NB4 (cell line): ENCODE measurements at regions not wholly inside any gene's neighbourhood (a gene's known extent, or its start where the extent isn't known, plus 50 kb on each side); places are given as distances from the start of the nearest gene placed in this dataset.
A peak's percentile ranks its signal among the peaks of the same experiment; 100 is the strongest.
"Not testable (repeated sequence)": the region's sequence is repeated elsewhere in the genome, so short reads cannot be mapped to it uniquely, and the experiment has no call there.

Source experiments
- DNase-seq: peaks from one replicate; pipeline ENCODE4 v3.0.0; 2010; ENCODE audit warnings: low read depth
- H3K4me3 ChIP-seq: one replicate; pipeline ENCODE4 v1.5.1; 2011; ENCODE audit warnings: mild to moderate bottlenecking, low read depth, low read length, moderate library complexity
- MAX ChIP-seq: IDR thresholded peaks from 2 replicates; pipeline ENCODE4 v1.6.1; 2011; ENCODE audit warnings: low read depth, low read length
- MYC ChIP-seq: IDR thresholded peaks from 2 replicates; pipeline ENCODE4 v1.6.1; 2011; ENCODE audit warnings: low read depth, low read length
- POLR2A ChIP-seq: IDR thresholded peaks from 2 replicates; pipeline ENCODE4 v1.6.1; 2011; ENCODE audit warnings: mild to moderate bottlenecking; ENCODE audit not compliant: insufficient read length; ENCODE audit errors: extremely low read depth
- TF ChIP-seq, protein P1 (sequence below): IDR thresholded peaks from one replicate; pipeline ENCODE4 v1.5.1; 2012; ENCODE audit warnings: low read depth, low read length

- DNase-seq: no peak
- H3K4me3 ChIP-seq: no peak overlapping the region
- TF ChIP-seq MAX: no peak
- no peak for TF ChIP-seq MYC
- no peak for TF ChIP-seq POLR2A
- TF ChIP-seq, protein P1, sequence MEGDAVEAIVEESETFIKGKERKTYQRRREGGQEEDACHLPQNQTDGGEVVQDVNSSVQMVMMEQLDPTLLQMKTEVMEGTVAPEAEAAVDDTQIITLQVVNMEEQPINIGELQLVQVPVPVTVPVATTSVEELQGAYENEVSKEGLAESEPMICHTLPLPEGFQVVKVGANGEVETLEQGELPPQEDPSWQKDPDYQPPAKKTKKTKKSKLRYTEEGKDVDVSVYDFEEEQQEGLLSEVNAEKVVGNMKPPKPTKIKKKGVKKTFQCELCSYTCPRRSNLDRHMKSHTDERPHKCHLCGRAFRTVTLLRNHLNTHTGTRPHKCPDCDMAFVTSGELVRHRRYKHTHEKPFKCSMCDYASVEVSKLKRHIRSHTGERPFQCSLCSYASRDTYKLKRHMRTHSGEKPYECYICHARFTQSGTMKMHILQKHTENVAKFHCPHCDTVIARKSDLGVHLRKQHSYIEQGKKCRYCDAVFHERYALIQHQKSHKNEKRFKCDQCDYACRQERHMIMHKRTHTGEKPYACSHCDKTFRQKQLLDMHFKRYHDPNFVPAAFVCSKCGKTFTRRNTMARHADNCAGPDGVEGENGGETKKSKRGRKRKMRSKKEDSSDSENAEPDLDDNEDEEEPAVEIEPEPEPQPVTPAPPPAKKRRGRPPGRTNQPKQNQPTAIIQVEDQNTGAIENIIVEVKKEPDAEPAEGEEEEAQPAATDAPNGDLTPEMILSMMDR: no peak
Measured at GRCh38 chrX:93868289-93868965, 194.4 kb downstream of the FAM133A start.

- H3K4me3 ChIP-seq: no peak overlapping the region
- peak; percentile 31 for DNase-seq
- TF ChIP-seq, protein P1: peak; percentile 35
- TF ChIP-seq MAX: no peak
Measured at GRCh38 chrX:93874554-93874953, 200.5 kb downstream of the FAM133A start.

- DNase-seq: no peak
- TF ChIP-seq MYC (no peak), MAX (no peak), POLR2A (no peak)
- TF ChIP-seq, protein P1: no peak
- H3K4me3 ChIP-seq: no peak overlapping the region
Measured at GRCh38 chrX:93875621-93876282, 201.7 kb downstream of the FAM133A start.

DNA sequence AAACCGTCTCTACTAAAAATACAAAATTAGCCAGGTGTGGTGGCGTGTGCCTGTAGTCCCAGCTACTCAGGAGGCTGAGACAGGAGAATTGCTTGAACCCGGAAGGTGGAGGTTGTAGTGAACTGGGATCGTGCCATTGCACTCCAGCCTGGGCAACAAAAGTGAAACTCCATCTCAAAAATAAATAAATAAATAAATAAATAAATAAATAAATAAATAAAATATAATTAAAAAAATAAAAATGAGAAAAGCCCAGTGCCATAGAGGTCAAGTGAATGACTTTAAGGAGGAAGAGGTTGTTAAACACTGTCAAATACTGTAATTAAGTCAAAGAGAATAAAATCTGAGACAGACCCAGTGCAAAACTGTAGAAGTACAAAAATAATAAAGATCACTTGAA is 247.0 kb downstream of the FAM133A start:
- not testable (repeated sequence) for DNase-seq, H3K4me3 ChIP-seq

DNA sequence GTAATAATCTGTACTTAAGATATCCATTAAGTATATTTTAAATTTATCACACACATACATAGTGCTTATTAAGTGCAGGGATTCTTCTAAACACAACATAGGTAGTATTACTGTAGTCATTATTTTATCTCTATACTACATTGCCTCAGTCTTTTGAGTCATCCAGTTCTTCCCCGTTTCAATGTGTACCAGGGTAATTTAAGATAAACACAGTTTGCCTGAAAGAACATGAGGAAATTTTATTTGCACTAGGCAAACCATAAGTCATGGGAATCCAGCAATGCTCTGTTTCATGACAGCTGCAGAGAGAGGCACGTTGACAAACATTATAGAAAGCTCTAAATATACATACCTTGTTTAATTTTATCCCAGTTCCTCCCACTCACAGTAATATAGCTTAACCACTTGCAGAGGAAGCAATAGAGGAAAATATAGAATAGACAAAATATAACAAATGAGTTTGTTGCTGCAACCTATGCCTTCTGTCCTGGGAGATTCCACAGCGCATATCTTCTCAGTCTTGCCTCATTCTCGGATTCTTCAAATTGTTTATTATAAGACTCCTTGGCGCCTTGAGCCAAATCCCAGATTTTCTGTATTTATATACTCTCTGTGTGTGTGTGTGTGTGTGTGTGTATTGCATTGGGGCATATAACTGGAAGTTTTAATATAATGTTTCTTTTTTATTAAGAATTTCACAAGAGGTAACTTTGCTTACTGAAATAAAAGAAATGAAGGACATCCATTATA is 258.6 kb downstream of the FAM133A start:
- DNase-seq: no peak

DNA sequence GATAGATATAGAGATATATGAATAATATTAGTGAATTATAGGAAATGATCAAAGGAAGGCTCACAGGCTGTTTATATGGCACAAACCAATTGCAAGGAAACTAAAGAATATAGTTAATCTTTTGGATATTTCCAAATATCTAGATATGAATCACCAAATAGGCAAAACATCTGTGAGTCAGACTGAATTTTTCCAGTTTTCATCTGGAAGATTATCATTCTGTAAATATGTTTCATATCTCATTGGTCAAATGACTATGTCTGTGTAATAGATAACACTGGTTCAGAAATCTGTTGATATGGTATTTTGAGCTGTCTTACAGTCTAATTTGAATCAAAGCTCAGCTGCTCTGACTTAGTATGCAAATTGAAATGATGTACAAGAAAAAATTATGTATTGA is 303.6 kb downstream of the FAM133A start:
- H3K4me3 ChIP-seq: no peak overlapping the region
- no peak for DNase-seq
- TF ChIP-seq MAX (no peak), POLR2A (no peak), MYC (no peak)
- TF ChIP-seq, protein P1: no peak

More for the DNA sequence above, 258.6 kb downstream of the FAM133A start:
- no peak overlapping the region for H3K4me3 ChIP-seq
- TF ChIP-seq MYC: no peak
